ENCODE measurements at regions not wholly inside any gene's neighbourhood (a gene's known extent, or its start where the extent isn't known, plus 50 kb on each side); places are given as distances from the start of the nearest gene placed in this dataset.

- no peak for DNase-seq (ENCODE audit: low read depth)
These were observed 1496.3 kb downstream of the REEP3 start for GRCh38 chr10:65017523-65017922.

DNA sequence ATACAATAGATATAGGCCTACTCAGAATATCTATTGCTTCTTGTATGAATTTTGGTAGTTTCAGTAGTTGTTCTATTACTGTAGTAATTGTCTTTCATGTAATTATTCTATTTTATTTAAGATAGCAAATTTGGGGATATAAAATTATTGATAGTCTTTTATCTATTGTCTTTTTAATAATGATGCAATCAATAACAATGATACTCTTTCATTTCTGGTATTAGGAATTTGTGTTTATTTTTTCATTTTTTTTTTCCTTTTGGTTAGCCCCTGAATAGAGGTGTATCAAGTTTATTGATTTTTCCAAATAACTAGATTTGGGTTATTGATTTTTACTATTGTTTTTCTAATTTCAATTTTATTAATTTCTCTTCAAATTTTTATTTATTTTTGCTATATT lies 1503.7 kb downstream of the REEP3 start:
- DNase-seq (ENCODE audit: low read depth) = no peak
- no peak for TF ChIP-seq CTCF (IDR thresholded peaks at IDR 0.05; ENCODE audit: control insufficient read depth, insufficient read depth, low read depth, low read length, missing control alignments)
- no peak overlapping the region for H3K4me3 ChIP-seq (ENCODE audit: control insufficient read depth, low read depth, low read length)

More at GRCh38 chr10:65017523-65017922, 1496.3 kb downstream of the REEP3 start:
- no peak for TF ChIP-seq CTCF (IDR thresholded peaks at IDR 0.05; ENCODE audit: control insufficient read depth, insufficient read depth, low read depth, low read length, missing control alignments)
- no peak overlapping the region for H3K4me3 ChIP-seq (ENCODE audit: control insufficient read depth, low read depth, low read length)

GRCh38 chr10:65030263-65030662 lies 1509.1 kb downstream of the REEP3 start:
- H3K4me3 ChIP-seq (ENCODE audit: control insufficient read depth, low read depth, low read length) = no peak overlapping the region
- no peak for TF ChIP-seq CTCF (IDR thresholded peaks at IDR 0.05; ENCODE audit: control insufficient read depth, insufficient read depth, low read depth, low read length, missing control alignments)
- DNase-seq (ENCODE audit: low read depth) = no peak

- no peak for TF ChIP-seq CTCF (IDR thresholded peaks at IDR 0.05; ENCODE audit: control insufficient read depth, insufficient read depth, low read depth, low read length, missing control alignments)
- H3K4me3 ChIP-seq (ENCODE audit: control insufficient read depth, low read depth, low read length) = no peak overlapping the region
- no peak for DNase-seq (ENCODE audit: low read depth)
These were observed 1511.9 kb downstream of the REEP3 start for GRCh38 chr10:65032867-65033769.

DNA sequence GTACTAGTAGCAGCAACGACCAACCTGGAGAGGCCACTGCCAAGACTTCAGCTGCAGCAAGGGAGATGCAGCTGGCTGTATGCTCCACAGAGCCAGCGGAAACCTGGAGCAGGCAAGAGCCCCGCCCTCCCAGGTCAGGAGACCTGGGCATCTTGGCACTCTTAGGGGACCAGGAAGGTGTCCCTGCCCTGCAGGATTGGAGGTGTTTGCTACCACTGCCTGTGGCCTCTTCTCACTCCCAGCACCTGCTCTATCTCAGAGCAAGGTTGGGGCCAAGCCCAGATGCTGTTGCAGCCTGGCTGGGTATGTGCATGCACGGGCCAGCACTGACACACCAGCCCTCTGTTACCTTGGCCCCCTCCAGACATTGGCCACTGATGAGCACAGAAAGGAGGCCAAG lies 1512.8 kb downstream of the REEP3 start:
- TF ChIP-seq CTCF (IDR thresholded peaks at IDR 0.05; ENCODE audit: control insufficient read depth, insufficient read depth, low read depth, low read length, missing control alignments) = no peak

GRCh38 chr10:65040796-65041195 lies 1519.6 kb downstream of the REEP3 start:
- TF ChIP-seq CTCF (IDR thresholded peaks at IDR 0.05; ENCODE audit: control insufficient read depth, insufficient read depth, low read depth, low read length, missing control alignments) = no peak

More for the DNA sequence above, 1512.8 kb downstream of the REEP3 start:
- H3K4me3 ChIP-seq (ENCODE audit: control insufficient read depth, low read depth, low read length) = no peak overlapping the region
- no peak for DNase-seq (ENCODE audit: low read depth)

More at GRCh38 chr10:65040796-65041195, 1519.6 kb downstream of the REEP3 start:
- no peak for DNase-seq (ENCODE audit: low read depth)
- no peak overlapping the region for H3K4me3 ChIP-seq (ENCODE audit: control insufficient read depth, low read depth, low read length)

Data from AG09309 (cell line).